ENCODE measurements at regions not wholly inside any gene's neighbourhood (a gene's known extent, or its start where the extent isn't known, plus 50 kb on each side); places are given as distances from the start of the nearest gene placed in this dataset.

GRCh38 chr4:147020456-147020855 lies 74.8 kb upstream of the TTC29 start:
- TF ChIP-seq POLR2A (IDR thresholded peaks at IDR 0.05; ENCODE audit: low read depth, low read length), result no peak
- TF ChIP-seq POLR2AphosphoS5 (IDR thresholded peaks at IDR 0.05; ENCODE audit: low read depth, low read length), result no peak
- TF ChIP-seq TAF1 (IDR thresholded peaks at IDR 0.05; ENCODE audit: borderline replicate concordance, low read depth, low read length), result no peak

Measured in GM12892 (cell line).